HG03469 (cell line): ENCODE measurements at regions not wholly inside any gene's neighbourhood (a gene's known extent, or its start where the extent isn't known, plus 50 kb on each side); places are given as distances from the start of the nearest gene placed in this dataset.
"Not testable (repeated sequence)": the region's sequence is repeated elsewhere in the genome, so short reads cannot be mapped to it uniquely, and the experiment has no call there.

ENCODE experiments used
- ATAC-seq: cut with Tn5 transposase; IDR thresholded peaks from one replicate; pipeline ENCODE4 v1.9.1; 2021; ENCODE audit warnings: mild to moderate bottlenecking, moderate library complexity, moderate number of reproducible peaks; ENCODE audit not compliant: unreplicated experiment

- no peak for ATAC-seq
Observed at GRCh38 chr3:109982201-109982600, 644.9 kb upstream of the DPPA4 start.

GRCh38 chr3:109984976-109985375, 647.6 kb upstream of the DPPA4 start:
- ATAC-seq: no peak

- ATAC-seq: no peak
Observed at GRCh38 chr3:109985943-109986555, 648.7 kb upstream of the DPPA4 start.

GRCh38 chr3:109994853-109995252, 657.5 kb upstream of the DPPA4 start:
- ATAC-seq: no peak

- ATAC-seq: no peak
Observed at GRCh38 chr3:109995377-109995776, 658.0 kb upstream of the DPPA4 start.

- ATAC-seq: not testable (repeated sequence)
Observed at GRCh38 chr3:110001905-110002304, 664.6 kb upstream of the DPPA4 start.

GRCh38 chr3:110006913-110007312, 669.6 kb upstream of the DPPA4 start:
- ATAC-seq: no peak

- no peak for ATAC-seq
Observed at GRCh38 chr3:110015231-110015963, 678.1 kb upstream of the DPPA4 start.

- ATAC-seq: no peak
Observed at GRCh38 chr3:110016235-110016815, 679.0 kb upstream of the DPPA4 start.

- no peak for ATAC-seq
Observed at GRCh38 chr3:110017304-110017703, 680.0 kb upstream of the DPPA4 start.

GRCh38 chr3:110021659-110022058, 684.3 kb upstream of the DPPA4 start:
- no peak for ATAC-seq

- not testable (repeated sequence) for ATAC-seq
Observed at GRCh38 chr3:110023022-110023421, 685.7 kb upstream of the DPPA4 start.

GRCh38 chr3:110026421-110026820, 689.1 kb upstream of the DPPA4 start:
- ATAC-seq: no peak

- no peak for ATAC-seq
Observed at GRCh38 chr3:110027446-110028080, 690.2 kb upstream of the DPPA4 start.

- ATAC-seq: no peak
Observed at GRCh38 chr3:110031975-110032374, 694.6 kb upstream of the DPPA4 start.

GRCh38 chr3:110059431-110059830, 722.1 kb upstream of the DPPA4 start:
- ATAC-seq: no peak

GRCh38 chr3:110062716-110063115, 725.4 kb upstream of the DPPA4 start:
- ATAC-seq: no peak

- ATAC-seq: no peak
Observed at GRCh38 chr3:110063178-110063577, 725.8 kb upstream of the DPPA4 start.

- ATAC-seq: no peak
Observed at GRCh38 chr3:110066206-110066605, 728.9 kb upstream of the DPPA4 start.

GRCh38 chr3:110067527-110067926, 730.2 kb upstream of the DPPA4 start:
- ATAC-seq: no peak

- ATAC-seq: no peak
Observed at GRCh38 chr3:110069761-110070160, 732.4 kb upstream of the DPPA4 start.
